ENCODE measurements at regions not wholly inside any gene's neighbourhood (a gene's known extent, or its start where the extent isn't known, plus 50 kb on each side); places are given as distances from the start of the nearest gene placed in this dataset.
A peak's percentile ranks its signal among the peaks of the same experiment; 100 is the strongest.
"Not testable (repeated sequence)": the region's sequence is repeated elsewhere in the genome, so short reads cannot be mapped to it uniquely, and the experiment has no call there.

DNA sequence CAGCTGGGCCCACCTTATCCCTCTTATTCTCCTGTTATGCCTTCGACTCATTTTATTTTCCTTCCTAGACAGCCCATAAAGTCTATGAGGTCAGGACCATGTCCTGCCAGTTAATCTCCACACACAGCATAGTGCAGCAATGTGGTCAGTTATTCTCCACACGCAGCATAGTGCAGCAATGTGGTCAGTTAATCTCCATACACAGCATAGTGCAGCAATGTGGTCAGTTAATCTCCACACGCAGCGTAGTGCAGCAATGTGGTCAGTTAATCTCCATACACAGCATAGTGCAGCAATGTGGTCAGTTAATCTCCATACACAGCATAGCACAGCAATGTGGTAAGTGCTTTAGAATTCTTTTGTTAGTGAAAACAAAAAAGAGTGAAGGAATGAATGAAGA is 77.8 kb downstream of the TEX36 start:
- peak; percentile 14 for DNase-seq (ENCODE audit: low spot score)
- Histone ChIP-seq H3K27ac (no peak overlapping the region), H3K4me3 (no peak overlapping the region)
- TF ChIP-seq, protein P1, sequence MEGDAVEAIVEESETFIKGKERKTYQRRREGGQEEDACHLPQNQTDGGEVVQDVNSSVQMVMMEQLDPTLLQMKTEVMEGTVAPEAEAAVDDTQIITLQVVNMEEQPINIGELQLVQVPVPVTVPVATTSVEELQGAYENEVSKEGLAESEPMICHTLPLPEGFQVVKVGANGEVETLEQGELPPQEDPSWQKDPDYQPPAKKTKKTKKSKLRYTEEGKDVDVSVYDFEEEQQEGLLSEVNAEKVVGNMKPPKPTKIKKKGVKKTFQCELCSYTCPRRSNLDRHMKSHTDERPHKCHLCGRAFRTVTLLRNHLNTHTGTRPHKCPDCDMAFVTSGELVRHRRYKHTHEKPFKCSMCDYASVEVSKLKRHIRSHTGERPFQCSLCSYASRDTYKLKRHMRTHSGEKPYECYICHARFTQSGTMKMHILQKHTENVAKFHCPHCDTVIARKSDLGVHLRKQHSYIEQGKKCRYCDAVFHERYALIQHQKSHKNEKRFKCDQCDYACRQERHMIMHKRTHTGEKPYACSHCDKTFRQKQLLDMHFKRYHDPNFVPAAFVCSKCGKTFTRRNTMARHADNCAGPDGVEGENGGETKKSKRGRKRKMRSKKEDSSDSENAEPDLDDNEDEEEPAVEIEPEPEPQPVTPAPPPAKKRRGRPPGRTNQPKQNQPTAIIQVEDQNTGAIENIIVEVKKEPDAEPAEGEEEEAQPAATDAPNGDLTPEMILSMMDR (IDR thresholded peaks at IDR 0.05): no peak

DNA sequence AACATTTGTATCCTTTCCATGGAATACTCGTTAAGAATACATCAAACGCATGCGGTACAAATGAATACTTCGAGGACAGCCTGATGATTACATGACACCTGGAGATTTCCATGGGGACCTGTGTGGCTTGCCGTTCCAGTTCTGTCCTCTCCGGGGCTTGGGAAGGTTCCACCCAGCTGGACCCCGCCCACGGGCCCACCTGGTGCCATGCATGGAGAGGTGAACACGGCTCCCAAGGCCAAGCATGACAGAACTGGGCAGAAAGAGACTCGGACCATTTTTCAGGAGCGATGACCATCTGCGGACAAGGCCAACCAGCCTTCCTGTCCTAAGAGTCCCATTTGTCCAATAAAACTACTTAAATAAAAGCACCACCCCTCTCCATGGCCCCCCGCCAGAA is 80.1 kb downstream of the TEX36 start:
- H3K27ac ChIP-seq: no peak overlapping the region
- H3K4me3 ChIP-seq: no peak overlapping the region
- DNase-seq (ENCODE audit: low spot score): no peak
- TF ChIP-seq, protein P1 (IDR thresholded peaks at IDR 0.05): no peak

DNA sequence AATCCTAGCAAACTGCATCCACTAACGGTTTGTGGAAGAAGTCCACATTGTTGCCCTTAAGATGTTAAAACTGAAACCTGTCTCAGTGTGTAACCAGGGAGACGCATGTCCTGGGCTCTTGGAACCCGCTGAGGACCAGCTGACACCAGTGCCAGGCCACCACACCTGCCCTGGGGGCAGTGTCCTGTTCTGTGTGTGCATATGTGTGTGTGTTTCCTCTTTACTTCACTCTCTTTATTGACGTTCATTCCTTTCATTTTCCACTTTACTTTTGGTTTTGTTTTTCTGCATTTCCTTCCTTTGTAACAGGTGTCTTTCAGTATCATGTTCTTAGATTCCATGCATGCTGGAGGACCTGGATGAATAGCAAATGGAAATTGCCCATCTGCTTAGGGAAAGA is 83.8 kb downstream of the TEX36 start:
- TF ChIP-seq, protein P1 (IDR thresholded peaks at IDR 0.05): no peak
- H3K27ac ChIP-seq: no peak overlapping the region
- DNase-seq (ENCODE audit: low spot score): no peak

DNA sequence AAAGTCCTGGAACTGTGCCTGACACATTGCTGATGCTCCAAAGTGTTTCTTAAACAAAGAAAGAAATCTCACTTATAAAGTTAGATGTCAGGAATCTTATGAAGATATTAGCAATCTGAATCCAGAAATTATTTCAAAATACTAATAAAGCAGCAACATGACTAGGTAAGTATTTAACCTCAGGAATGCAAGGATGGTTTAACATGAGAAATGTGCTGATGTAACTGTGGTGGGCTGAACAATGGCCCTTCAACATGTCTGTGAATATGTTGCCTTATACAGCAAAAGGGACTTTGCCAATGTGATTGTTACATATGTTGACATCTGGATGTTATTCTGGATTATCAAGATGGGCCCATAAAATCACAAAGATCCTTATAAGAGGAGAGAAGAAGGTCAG is 87.1 kb downstream of the TEX36 start:
- no peak overlapping the region for H3K27ac ChIP-seq
- no peak for DNase-seq (ENCODE audit: low spot score)
- TF ChIP-seq, protein P1 (IDR thresholded peaks at IDR 0.05): no peak
- no peak overlapping the region for H3K4me3 ChIP-seq

More for the DNA sequence above, 83.8 kb downstream of the TEX36 start:
- no peak overlapping the region for H3K4me3 ChIP-seq

DNA sequence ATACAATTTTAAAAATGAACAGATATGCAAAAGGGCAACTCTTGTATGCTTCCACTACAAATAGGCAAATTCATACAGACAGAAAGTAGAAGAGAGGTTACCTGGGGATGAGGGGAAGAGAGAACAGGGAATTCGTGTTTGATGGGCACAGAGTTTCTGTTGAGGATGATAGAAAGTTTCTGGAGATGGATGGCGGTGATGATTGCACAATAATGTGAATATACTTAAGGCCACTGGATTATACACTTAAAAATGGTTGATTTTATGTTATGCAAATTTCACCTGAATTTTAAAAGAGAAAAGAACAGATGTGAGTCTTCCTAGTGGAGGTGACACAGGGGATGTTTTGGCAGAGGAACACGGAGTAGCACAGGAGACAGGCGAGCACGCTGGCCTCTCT is 89.3 kb downstream of the TEX36 start:
- Histone ChIP-seq H3K4me3 (no peak overlapping the region), H3K27ac (no peak overlapping the region)
- DNase-seq (ENCODE audit: low spot score): no peak
- TF ChIP-seq, protein P1 (IDR thresholded peaks at IDR 0.05): no peak

DNA sequence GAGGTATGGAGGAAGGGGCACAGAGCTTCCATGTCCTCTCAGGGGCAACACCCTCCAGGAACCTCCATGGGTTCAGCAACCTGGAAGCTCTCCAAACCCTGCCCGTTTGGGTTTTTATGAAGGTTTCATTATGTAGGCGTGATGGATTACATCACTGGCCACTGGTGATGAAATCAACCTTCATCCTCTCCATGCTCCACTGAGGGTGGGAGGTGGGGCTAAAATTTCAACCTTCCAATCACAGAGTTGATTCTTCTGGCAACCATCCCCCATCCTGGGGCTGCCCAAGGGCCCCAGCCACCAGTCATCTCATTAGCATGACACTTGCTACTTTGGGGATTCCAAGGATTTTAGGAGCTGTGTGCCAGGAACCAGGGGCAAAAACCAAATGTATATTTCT is 90.1 kb downstream of the TEX36 start:
- no peak for DNase-seq (ENCODE audit: low spot score)
- no peak overlapping the region for H3K27ac ChIP-seq
- no peak overlapping the region for H3K4me3 ChIP-seq
- TF ChIP-seq, protein P1 (IDR thresholded peaks at IDR 0.05): no peak

DNA sequence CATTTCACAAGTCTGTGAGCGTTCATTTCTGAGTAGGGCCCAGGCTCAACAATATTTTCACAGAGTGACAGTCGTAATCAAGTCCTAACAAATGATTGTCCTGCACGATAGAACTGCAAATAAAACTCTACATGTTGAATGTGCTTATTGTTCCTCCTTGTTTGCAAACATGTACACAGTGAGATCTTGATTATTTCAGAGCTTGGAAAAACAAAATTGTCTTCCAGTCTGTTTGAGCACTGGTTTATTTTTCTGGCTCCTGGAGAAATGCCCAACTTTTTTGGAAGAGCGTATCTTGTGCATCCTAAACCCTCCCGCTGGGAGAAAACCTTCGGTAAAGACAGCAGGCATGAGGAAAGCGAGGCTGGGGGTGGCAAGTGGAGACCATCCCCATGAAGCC is 91.1 kb downstream of the TEX36 start:
- TF ChIP-seq, protein P1 (IDR thresholded peaks at IDR 0.05): no peak
- DNase-seq (ENCODE audit: low spot score): no peak
- Histone ChIP-seq H3K4me3 (no peak overlapping the region), H3K27ac (no peak overlapping the region)

DNA sequence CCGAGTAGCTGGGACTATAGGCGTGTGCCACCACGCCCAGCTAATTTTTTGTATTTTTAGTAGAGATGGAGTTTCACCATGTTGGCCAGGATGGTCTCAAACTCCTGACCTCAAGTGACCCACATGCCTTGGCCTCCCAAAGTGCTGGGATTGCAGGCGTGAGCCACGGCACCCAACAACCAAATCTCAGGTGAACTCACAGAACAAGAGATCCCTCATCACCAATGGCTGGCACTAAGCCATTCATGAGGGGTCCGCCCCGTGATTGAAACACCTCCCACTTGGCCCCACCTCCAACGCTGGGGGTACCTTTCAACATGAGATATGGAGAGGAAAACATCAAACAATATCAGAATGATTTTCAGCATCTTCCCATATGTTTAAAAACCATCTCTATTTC is 94.2 kb downstream of the TEX36 start:
- H3K4me3 ChIP-seq; DNase-seq (ENCODE audit: low spot score); H3K27ac ChIP-seq: not testable (repeated sequence)
